BJ (cell line): ENCODE measurements at regions not wholly inside any gene's neighbourhood (a gene's known extent, or its start where the extent isn't known, plus 50 kb on each side); places are given as distances from the start of the nearest gene placed in this dataset.

ENCODE experiments used
- CTCF ChIA-PET: fragments of 350-600 bp; formaldehyde crosslinking; extraction: SDS; loops from one replicate; lab custom pipeline; 2021; ENCODE audit warnings: antibody characterized with exemption, inconsistent platforms; lab: Yijun Ruan, JAX
- POLR2A ChIA-PET: fragments of 300-600 bp; sonication (Branson Sonifier 250); formaldehyde crosslinking; extraction: SDS; loops from one replicate; lab custom pipeline; 2021; ENCODE audit warnings: antibody characterized with exemption; lab: Charles Lee
- DNase-seq: peaks from one replicate; pipeline ENCODE4 v3.0.0-alpha.2; 2011; ENCODE audit warnings: low read depth
- H3K27me3 ChIP-seq: 2 replicates; pipeline ENCODE4 v1.6.0; 2011; ENCODE audit warnings: low read length; ENCODE audit not compliant: control insufficient read depth, insufficient read depth
- H3K36me3 ChIP-seq: 2 replicates; pipeline ENCODE4 v1.5.1; 2011; ENCODE audit warnings: low read length; ENCODE audit not compliant: control insufficient read depth, insufficient read depth
- H3K4me3 ChIP-seq: 2 replicates; pipeline ENCODE4 v1.5.1; 2011; ENCODE audit warnings: low read depth, mild to moderate bottlenecking, control low read depth, low read length
- TF ChIP-seq, protein P1 (sequence below): IDR thresholded peaks from 2 replicates; pipeline ENCODE4 v1.5.1; 2011; ENCODE audit warnings: low read depth, mild to moderate bottlenecking, control low read depth, inconsistent platforms, low read length, moderate library complexity; ENCODE audit not compliant: insufficient read depth

DNA sequence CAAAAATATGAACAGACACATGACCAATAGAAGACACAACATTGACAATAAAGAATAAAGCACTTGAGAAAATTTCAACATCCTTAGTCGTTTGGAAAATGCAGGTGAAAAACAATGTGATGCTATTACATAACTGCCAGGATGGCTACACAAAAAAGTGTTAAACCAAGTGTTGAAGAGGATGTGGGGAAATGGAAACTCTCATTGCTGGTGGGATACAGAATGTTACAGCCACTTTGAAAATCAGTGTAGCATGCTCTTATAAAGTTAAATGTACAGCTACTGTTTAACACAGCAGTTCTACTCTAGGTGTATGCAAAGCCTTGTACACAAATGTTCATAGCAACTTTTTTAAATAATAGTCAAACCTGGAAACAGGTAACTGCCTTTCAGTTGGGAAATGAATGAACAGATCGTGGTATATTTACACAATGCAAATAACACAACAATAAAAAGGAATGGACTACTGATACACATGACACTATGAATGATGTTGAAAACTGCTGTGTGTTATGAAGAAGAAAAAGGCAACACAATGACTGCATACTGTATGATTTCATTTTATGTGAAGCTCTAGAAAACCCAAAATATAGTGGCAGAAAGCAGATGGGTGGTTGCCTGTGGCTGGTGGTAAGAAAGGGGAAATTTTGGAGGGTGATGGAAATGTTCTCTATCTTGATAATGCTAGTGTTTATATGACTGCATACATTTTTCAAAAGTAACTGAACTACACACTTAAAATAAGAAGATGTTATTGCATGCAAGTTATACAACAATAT is 102.2 kb upstream of the VIPR2 start:
- Histone ChIP-seq H3K4me3 (no peak overlapping the region), H3K27me3 (no peaks in the 10 kb centered on the region), H3K36me3 (no peaks in the 10 kb centered on the region)
- no peak for DNase-seq
- ChIA-PET CTCF (no interaction called here), POLR2A (no interaction called here)
- TF ChIP-seq, protein P1, sequence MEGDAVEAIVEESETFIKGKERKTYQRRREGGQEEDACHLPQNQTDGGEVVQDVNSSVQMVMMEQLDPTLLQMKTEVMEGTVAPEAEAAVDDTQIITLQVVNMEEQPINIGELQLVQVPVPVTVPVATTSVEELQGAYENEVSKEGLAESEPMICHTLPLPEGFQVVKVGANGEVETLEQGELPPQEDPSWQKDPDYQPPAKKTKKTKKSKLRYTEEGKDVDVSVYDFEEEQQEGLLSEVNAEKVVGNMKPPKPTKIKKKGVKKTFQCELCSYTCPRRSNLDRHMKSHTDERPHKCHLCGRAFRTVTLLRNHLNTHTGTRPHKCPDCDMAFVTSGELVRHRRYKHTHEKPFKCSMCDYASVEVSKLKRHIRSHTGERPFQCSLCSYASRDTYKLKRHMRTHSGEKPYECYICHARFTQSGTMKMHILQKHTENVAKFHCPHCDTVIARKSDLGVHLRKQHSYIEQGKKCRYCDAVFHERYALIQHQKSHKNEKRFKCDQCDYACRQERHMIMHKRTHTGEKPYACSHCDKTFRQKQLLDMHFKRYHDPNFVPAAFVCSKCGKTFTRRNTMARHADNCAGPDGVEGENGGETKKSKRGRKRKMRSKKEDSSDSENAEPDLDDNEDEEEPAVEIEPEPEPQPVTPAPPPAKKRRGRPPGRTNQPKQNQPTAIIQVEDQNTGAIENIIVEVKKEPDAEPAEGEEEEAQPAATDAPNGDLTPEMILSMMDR = no peak

DNA sequence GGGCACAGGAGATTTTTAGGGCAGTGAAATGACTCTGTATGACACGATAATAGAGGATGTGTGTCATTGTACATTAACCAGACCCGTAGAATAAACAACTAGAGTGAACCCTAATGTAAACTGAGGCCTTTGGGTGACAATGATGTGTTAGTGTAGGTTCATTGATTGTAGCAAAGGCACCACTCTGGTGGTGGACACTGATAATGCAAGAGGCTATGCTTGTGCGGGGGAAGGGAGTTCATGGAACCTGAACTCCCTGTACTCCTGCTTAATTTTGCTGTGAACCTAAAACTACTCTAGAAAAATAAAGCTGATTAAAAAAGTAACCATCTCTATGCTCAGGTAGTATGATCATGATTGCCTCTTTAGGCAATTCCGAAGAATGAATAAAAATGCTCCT is 96.3 kb upstream of the VIPR2 start:
- POLR2A ChIA-PET = no interaction called here
- CTCF ChIA-PET = no interaction called here
- no peak for DNase-seq
- Histone ChIP-seq H3K27me3 (no peaks in the 10 kb centered on the region), H3K36me3 (no peaks in the 10 kb centered on the region), H3K4me3 (no peak overlapping the region)
- TF ChIP-seq, protein P1 = no peak

DNA sequence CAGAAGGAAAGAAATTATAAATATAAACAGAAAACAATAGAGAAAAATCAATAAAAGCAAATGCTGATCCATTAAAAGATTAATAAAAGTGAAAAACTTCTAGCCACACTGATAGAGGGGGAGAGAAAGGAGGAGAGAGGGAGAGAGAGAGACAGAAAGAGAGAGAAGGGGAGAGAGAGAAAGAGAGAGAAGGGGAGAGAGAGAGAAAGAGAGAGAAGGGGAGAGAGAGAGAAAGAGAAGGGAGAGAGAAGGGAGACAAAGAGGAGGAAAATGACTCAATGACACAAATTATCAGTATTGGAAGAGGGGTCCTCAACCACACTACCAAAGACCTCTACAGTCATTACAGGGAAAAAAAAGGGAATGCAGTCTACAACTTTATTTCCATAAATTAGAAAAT is 94.4 kb upstream of the VIPR2 start:
- H3K27me3 ChIP-seq = no peaks in the 10 kb centered on the region
- TF ChIP-seq, protein P1 = no peak
- CTCF ChIA-PET = no interaction called here
- no peak overlapping the region for H3K4me3 ChIP-seq
- H3K36me3 ChIP-seq = no peaks in the 10 kb centered on the region
- POLR2A ChIA-PET = no interaction called here
- no peak for DNase-seq

DNA sequence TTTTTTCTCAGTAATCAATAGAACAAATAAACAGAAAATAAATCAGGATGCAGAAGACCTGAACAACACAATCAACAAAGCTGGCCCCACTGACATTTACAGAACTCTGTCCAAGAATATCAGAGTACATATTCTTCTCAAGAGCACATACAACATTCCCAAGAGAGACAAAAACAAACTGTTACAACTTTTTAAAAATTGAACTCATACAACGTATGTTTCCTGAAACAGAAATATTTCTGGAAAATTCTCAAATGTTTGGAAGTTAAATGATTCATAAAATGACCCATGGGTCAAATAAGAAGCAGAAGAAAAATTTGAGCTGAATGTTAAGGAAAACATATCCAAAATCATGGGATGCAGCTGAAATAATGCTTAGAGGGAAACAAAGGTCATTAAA is 93.9 kb upstream of the VIPR2 start:
- ChIA-PET POLR2A (no interaction called here), CTCF (no interaction called here)
- Histone ChIP-seq H3K36me3 (no peaks in the 10 kb centered on the region), H3K4me3 (no peak overlapping the region), H3K27me3 (no peaks in the 10 kb centered on the region)
- TF ChIP-seq, protein P1 = no peak
- no peak for DNase-seq

DNA sequence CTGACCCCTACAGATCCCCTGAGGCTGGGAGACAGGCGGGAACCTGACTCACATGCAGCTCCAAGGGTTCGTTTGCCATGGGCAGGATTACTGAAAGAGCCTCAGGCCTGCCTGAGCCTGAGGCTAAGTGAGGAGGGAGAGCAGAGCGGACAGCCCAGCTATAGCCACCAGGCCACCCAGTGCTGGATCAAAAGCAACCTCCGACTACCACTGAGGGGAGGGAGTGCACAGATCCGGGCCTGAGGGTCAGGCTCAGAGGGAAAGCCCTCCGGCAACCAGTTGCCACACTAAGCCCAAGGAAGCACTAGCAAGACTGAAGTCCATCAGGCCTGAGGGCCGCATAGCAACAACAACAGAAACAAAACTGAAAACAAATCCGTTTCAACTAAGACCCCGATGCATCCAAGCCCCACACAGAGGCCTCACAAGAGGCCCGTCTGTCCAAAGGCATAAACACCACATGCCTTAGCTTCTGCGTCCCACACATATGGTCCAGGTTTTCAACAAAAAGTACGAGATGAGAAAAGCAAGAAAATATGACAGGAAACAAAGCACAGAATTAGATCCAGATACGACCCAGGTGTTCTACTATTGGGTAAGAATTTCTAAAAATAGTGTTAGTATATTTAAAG is 92.5 kb upstream of the VIPR2 start:
- DNase-seq = no peak
- ChIA-PET POLR2A (no interaction called here), CTCF (no interaction called here)
- H3K36me3 ChIP-seq = no peaks in the 10 kb centered on the region
- no peak overlapping the region for H3K4me3 ChIP-seq
- TF ChIP-seq, protein P1 = no peak
- H3K27me3 ChIP-seq = no peaks in the 10 kb centered on the region
